CD14-positive monocyte (primary cell): ENCODE measurements at regions not wholly inside any gene's neighbourhood (a gene's known extent, or its start where the extent isn't known, plus 50 kb on each side); places are given as distances from the start of the nearest gene placed in this dataset.

Experiments used
- DNase-seq, 3 donors: peaks; one replicate each; pipeline ENCODE4 v3.0.0-alpha.2; 2011 to 2022
- H2AFZ ChIP-seq: 2 replicates; pipeline ENCODE4 v1.6.0; 2012; ENCODE audit warnings: mild to moderate bottlenecking, low read depth, low read length, inconsistent platforms; ENCODE audit not compliant: insufficient read depth, poor library complexity, severe bottlenecking
- H3K27ac ChIP-seq, 2 donors: 1 replicate in 1 of 2; 2 replicates in 1 of 2; pipeline ENCODE4 v1.5.1; 2012 to 2013; ENCODE audit warnings: low read length in 2 of 2, control low read depth in 1 of 2, inconsistent platforms in 1 of 2, low read depth in 1 of 2, mild to moderate bottlenecking in 1 of 2
- H3K27me3 ChIP-seq, 2 donors: one replicate each; pipeline versions ENCODE4 v1.6.0 to v1.6.1; 2011 to 2013; ENCODE audit warnings: low read length in 2 of 2; ENCODE audit not compliant: control insufficient read depth in 2 of 2, insufficient read depth in 2 of 2
- H3K36me3 ChIP-seq, 2 donors: replicated peaks in 1 of 2; 1 replicate in 1 of 2; 2 replicates in 1 of 2; pipeline versions ENCODE4 v1.5.1 to v1.6.1; 2012 to 2013; ENCODE audit warnings: low read length in 2 of 2, control low read depth in 1 of 2, inconsistent platforms in 1 of 2, mild to moderate bottlenecking in 1 of 2; ENCODE audit not compliant: insufficient read depth in 2 of 2, control insufficient read depth in 1 of 2
- H3K4me1 ChIP-seq, 2 donors: 1 replicate in 1 of 2; 2 replicates in 1 of 2; pipeline versions ENCODE4 v1.5.1 to v1.6.1; 2012 to 2013; ENCODE audit warnings: low read length in 2 of 2, control low read depth in 1 of 2, inconsistent platforms in 1 of 2, mild to moderate bottlenecking in 1 of 2, moderate library complexity in 1 of 2; ENCODE audit not compliant: insufficient read depth in 2 of 2, control insufficient read depth in 1 of 2
- H3K4me2 ChIP-seq: replicated peaks from 2 replicates; pipeline ENCODE3; 2012; ENCODE audit warnings: low read length, moderate library complexity, mild to moderate bottlenecking; ENCODE audit not compliant: poor library complexity, severe bottlenecking; ENCODE audit errors: extremely low read depth
- H3K4me3 ChIP-seq, 3 experiments: fragments of 200-600 bp in 1 of 3; sonication (generic) in 1 of 3; replicated peaks in 1 of 3; 1 replicate in 2 of 3; 2 replicates in 1 of 3; pipeline ENCODE4 v1.5.1; 2011 to 2013; ENCODE audit warnings: low read length in 3 of 3, mild to moderate bottlenecking in 3 of 3, control low read depth in 2 of 3, low read depth in 2 of 3, inconsistent platforms in 1 of 3, moderate library complexity in 1 of 3
- H3K79me2 ChIP-seq: 2 replicates; pipeline ENCODE4 v1.6.0; 2012; ENCODE audit warnings: mild to moderate bottlenecking, control low read depth, inconsistent platforms, low read length, moderate library complexity; ENCODE audit not compliant: insufficient read depth
- H3K9ac ChIP-seq: 2 replicates; pipeline ENCODE4 v1.6.0; 2017; ENCODE audit warnings: low read length, mild to moderate bottlenecking; ENCODE audit not compliant: insufficient read depth, poor library complexity, severe bottlenecking
- H3K9me3 ChIP-seq, 2 donors: replicated peaks in 1 of 2; 1 replicate in 1 of 2; 2 replicates in 1 of 2; pipeline versions ENCODE4 v1.5.1 to v1.6.1; 2012 to 2013; ENCODE audit warnings: low read length in 2 of 2, control low read depth in 1 of 2; ENCODE audit not compliant: control insufficient read depth in 1 of 2, insufficient read depth in 1 of 2
- H4K20me1 ChIP-seq: 2 replicates; pipeline ENCODE4 v1.6.0; 2012; ENCODE audit warnings: mild to moderate bottlenecking, low read length, control low read depth, moderate library complexity; ENCODE audit not compliant: insufficient read depth
- H3K27ac Mint-ChIP-seq, 7 donors: one replicate each; pipeline ENCODE4 v1.8.0; 2020; ENCODE audit warnings: mild to moderate bottlenecking in 7 of 7, mixed read lengths in 7 of 7, moderate library complexity in 6 of 7, inconsistent platforms in 2 of 7
- H3K27me3 Mint-ChIP-seq, 3 donors: one replicate each; pipeline ENCODE4 v1.8.0; 2021 to 2022; ENCODE audit warnings: low read depth in 3 of 3, mild to moderate bottlenecking in 3 of 3, mixed read lengths in 3 of 3, moderate library complexity in 3 of 3, inconsistent platforms in 1 of 3
- H3K36me3 Mint-ChIP-seq, 2 donors: one replicate each; pipeline ENCODE4 v1.8.0; 2020; ENCODE audit warnings: mixed read lengths in 2 of 2, inconsistent platforms in 1 of 2, mild to moderate bottlenecking in 1 of 2
- H3K4me1 Mint-ChIP-seq: one replicate; pipeline ENCODE4 v1.8.0; 2020; ENCODE audit warnings: mild to moderate bottlenecking, mixed read lengths
- H3K4me3 Mint-ChIP-seq, 2 donors: one replicate each; pipeline ENCODE4 v1.8.0; 2020; ENCODE audit warnings: mild to moderate bottlenecking in 2 of 2, mixed read lengths in 2 of 2, moderate library complexity in 1 of 2
- H3K9me3 Mint-ChIP-seq, 7 donors: one replicate each; pipeline ENCODE4 v1.8.0; 2020 to 2022; ENCODE audit warnings: mixed read lengths in 7 of 7, mild to moderate bottlenecking in 6 of 7, moderate library complexity in 6 of 7, inconsistent platforms in 2 of 7
- CTCF ChIP-seq: fragments of 200-600 bp; IDR thresholded peaks from one replicate; pipeline ENCODE4 v1.8.0; 2022; ENCODE audit warnings: antibody characterized with exemption, mild to moderate bottlenecking
- WGBS: methylation state at CpG from one replicate; pipeline ENCODE4 v1.1.5; 2013; ENCODE audit warnings: missing lambda C conversion rate; ENCODE audit not compliant: insufficient coverage; 5-methylcytosine and 5-hydroxymethylcytosine counted together
- intact Hi-C, 2 donors: fragments of 100-400 bp; cut with micrococcal nuclease; formaldehyde crosslinking; loops; one replicate each; pipeline versions ENCODE4 v1.15.0 to v1.15.1; 2023

- no peak for TF ChIP-seq CTCF
- DNase-seq: no peak
- H3K9me3 Mint-ChIP-seq: peaks cover 1 to 20% (median 3%) of the 10 kb centered on the region in 7 donors
- no peaks in the 10 kb centered on the region for H3K27me3 ChIP-seq
- WGBS: no CpG with 5 or more reads among the region's 1 CpG
- no peaks in the 10 kb centered on the region for H3K4me1 Mint-ChIP-seq
- no peak overlapping the region for H3K4me3 Mint-ChIP-seq
- H3K9me3 ChIP-seq: peaks cover 0 to 13% of the 10 kb centered on the region in 2 donors
- H3K4me2 ChIP-seq: no peak overlapping the region
- H4K20me1 ChIP-seq: no peaks in the 10 kb centered on the region
- intact Hi-C loops: no loop called here
- no peaks in the 10 kb centered on the region for H3K79me2 ChIP-seq
- H3K36me3 Mint-ChIP-seq: no peaks in the 10 kb centered on the region
- H3K27ac Mint-ChIP-seq: no peak overlapping the region
- no peaks in the 10 kb centered on the region for H3K4me1 ChIP-seq
- no peak overlapping the region for H3K4me3 ChIP-seq
- no peaks in the 10 kb centered on the region for H3K27me3 Mint-ChIP-seq
- H3K36me3 ChIP-seq: no peaks in the 10 kb centered on the region
- H2AFZ ChIP-seq: no peak overlapping the region
- no peak overlapping the region for H3K9ac ChIP-seq
- no peak overlapping the region for H3K27ac ChIP-seq
Measured at GRCh38 chr5:58066557-58066956, 393.3 kb downstream of the PLK2 start.

GRCh38 chr5:58066076-58066475, 393.8 kb downstream of the PLK2 start:
- Mint-ChIP-seq H3K9me3 (peaks cover 1 to 20% (median 3%) of the 10 kb centered on the region in 7 donors), H3K36me3 (no peaks in the 10 kb centered on the region), H3K27ac (no peak overlapping the region), H3K4me3 (no peak overlapping the region), H3K27me3 (no peaks in the 10 kb centered on the region), H3K4me1 (no peaks in the 10 kb centered on the region)
- TF ChIP-seq CTCF: no peak
- intact Hi-C loops: no loop called here
- no peaks in the 10 kb centered on the region for H4K20me1 ChIP-seq
- peaks cover 0 to 13% of the 10 kb centered on the region in 2 donors for H3K9me3 ChIP-seq
- H3K9ac ChIP-seq: no peak overlapping the region
- H3K27ac ChIP-seq: no peak overlapping the region
- H2AFZ ChIP-seq: no peak overlapping the region
- H3K79me2 ChIP-seq: no peaks in the 10 kb centered on the region
- no peaks in the 10 kb centered on the region for H3K27me3 ChIP-seq
- H3K4me1 ChIP-seq: no peaks in the 10 kb centered on the region
- H3K36me3 ChIP-seq: no peaks in the 10 kb centered on the region
- H3K4me2 ChIP-seq: no peak overlapping the region
- no peak for DNase-seq
- no peak overlapping the region for H3K4me3 ChIP-seq
- no CpG with 5 or more reads among the region's 2 CpGs for WGBS
